NOMO-1 treated with dmso at 0.1 percent for 144 hours (cell line): ENCODE measurements at regions not wholly inside any gene's neighbourhood (a gene's known extent, or its start where the extent isn't known, plus 50 kb on each side); places are given as distances from the start of the nearest gene placed in this dataset.

Source experiments
- DNase-seq: peaks from one replicate; lab custom pipeline; 2025; ENCODE audit not compliant: unreplicated experiment; lab: John Stamatoyannopoulos, UW

GRCh38 chr1:221834698-221835513 is 93.0 kb upstream of the DUSP10 start:
- DNase-seq, result no peak

- no peak for DNase-seq
Measured at GRCh38 chr1:221832617-221833016, 90.7 kb upstream of the DUSP10 start.

GRCh38 chr1:221832151-221832550 is 90.3 kb upstream of the DUSP10 start:
- no peak for DNase-seq

GRCh38 chr1:221829327-221830015 is 87.6 kb upstream of the DUSP10 start:
- DNase-seq, result no peak

GRCh38 chr1:221827307-221827642 is 85.4 kb upstream of the DUSP10 start:
- no peak for DNase-seq

GRCh38 chr1:221824909-221825308 is 83.0 kb upstream of the DUSP10 start:
- DNase-seq, result no peak

GRCh38 chr1:221824025-221824424 is 82.1 kb upstream of the DUSP10 start:
- no peak for DNase-seq

- no peak for DNase-seq
Measured at GRCh38 chr1:221823561-221823960, 81.7 kb upstream of the DUSP10 start.

- DNase-seq, result no peak
Measured at GRCh38 chr1:221823149-221823548, 81.3 kb upstream of the DUSP10 start.

- no peak for DNase-seq
Measured at GRCh38 chr1:221822591-221822990, 80.7 kb upstream of the DUSP10 start.

- no peak for DNase-seq
Measured at GRCh38 chr1:221816899-221817298, 75.0 kb upstream of the DUSP10 start.

GRCh38 chr1:221815660-221816059 is 73.8 kb upstream of the DUSP10 start:
- DNase-seq, result no peak

- DNase-seq, result no peak
Measured at GRCh38 chr1:221813887-221814286, 72.0 kb upstream of the DUSP10 start.

- no peak for DNase-seq
Measured at GRCh38 chr1:221812905-221813597, 71.2 kb upstream of the DUSP10 start.

GRCh38 chr1:221812088-221812752 is 70.3 kb upstream of the DUSP10 start:
- DNase-seq, result no peak

- no peak for DNase-seq
Measured at GRCh38 chr1:221810406-221810805, 68.5 kb upstream of the DUSP10 start.

GRCh38 chr1:221809091-221810029 is 67.5 kb upstream of the DUSP10 start:
- DNase-seq, result peak; percentile 23

GRCh38 chr1:221806984-221807383 is 65.1 kb upstream of the DUSP10 start:
- DNase-seq, result no peak

- DNase-seq, result no peak
Measured at GRCh38 chr1:221806236-221806635, 64.3 kb upstream of the DUSP10 start.

GRCh38 chr1:221805121-221805520 is 63.2 kb upstream of the DUSP10 start:
- no peak for DNase-seq
